Lower lobe of right lung (tissue), 2 donors: ENCODE measurements at regions not wholly inside any gene's neighbourhood (a gene's known extent, or its start where the extent isn't known, plus 50 kb on each side); places are given as distances from the start of the nearest gene placed in this dataset.

Experiments
- ATAC-seq, 2 donors: fragments of 200-7000 bp; cut with Tn5 transposase; one replicate each; pipeline ENCODE4 v1.9.1; 2020 to 2022; ENCODE audit warnings: mild to moderate bottlenecking in 2 of 2, moderate library complexity in 2 of 2
- DNase-seq: peaks from one replicate; pipeline ENCODE4 v3.0.0-alpha.2; 2020
- H3K27ac ChIP-seq: fragments of 200-600 bp; one replicate; pipeline ENCODE4 v1.8.0; 2022
- H3K27me3 ChIP-seq: fragments of 200-600 bp; one replicate; pipeline ENCODE4 v1.8.0; 2022; ENCODE audit warnings: low read depth
- H3K36me3 ChIP-seq: fragments of 200-600 bp; one replicate; pipeline ENCODE4 v1.8.0; 2022; ENCODE audit warnings: mild to moderate bottlenecking
- H3K4me1 ChIP-seq: fragments of 200-600 bp; one replicate; pipeline ENCODE4 v1.8.0; 2022
- H3K4me3 ChIP-seq: fragments of 200-600 bp; one replicate; pipeline ENCODE4 v1.8.0; 2022; ENCODE audit warnings: mild to moderate bottlenecking
- H3K9me3 ChIP-seq: fragments of 200-600 bp; one replicate; pipeline ENCODE4 v1.8.0; 2022
- CTCF ChIP-seq: fragments of 200-600 bp; IDR thresholded peaks from one replicate; pipeline ENCODE4 v1.8.0; 2022; ENCODE audit warnings: antibody characterized with exemption, mild to moderate bottlenecking
- intact Hi-C: fragments of 100-400 bp; cut with DNase I; formaldehyde crosslinking; loops from one replicate; pipeline ENCODE4 v1.11.0; 2022
- donor health status: DM: no; HTN: yes; CAD: no; lungs with severe emphysema.

- TF ChIP-seq CTCF, result peak; percentile 52
- peak in 1 of 2 donors; percentile 35 for ATAC-seq
- H3K27ac ChIP-seq, result no peak overlapping the region
- intact Hi-C loops, result no loop called here
- no peaks in the 10 kb centered on the region for H3K4me1 ChIP-seq
- no peak overlapping the region for H3K4me3 ChIP-seq
- H3K9me3 ChIP-seq, result no peaks in the 10 kb centered on the region
- no peaks in the 10 kb centered on the region for H3K36me3 ChIP-seq
- DNase-seq, result no peak
- no peaks in the 10 kb centered on the region for H3K27me3 ChIP-seq
Measured at GRCh38 chr5:145697251-145697990, 137.7 kb downstream of the PRELID2 start.

- no peaks in the 10 kb centered on the region for H3K4me1 ChIP-seq
- H3K4me3 ChIP-seq, result no peak overlapping the region
- TF ChIP-seq CTCF, result no peak
- H3K9me3 ChIP-seq, result no peaks in the 10 kb centered on the region
- ATAC-seq (peak; percentile 59 to 86), DNase-seq (no peak)
- H3K27ac ChIP-seq, result no peak overlapping the region
- no peaks in the 10 kb centered on the region for H3K36me3 ChIP-seq
- intact Hi-C loops, result no loop called here
- H3K27me3 ChIP-seq, result no peaks in the 10 kb centered on the region
Measured at GRCh38 chr5:145689235-145689634, 145.9 kb downstream of the PRELID2 start.

- Histone ChIP-seq H3K36me3 (no peaks in the 10 kb centered on the region), H3K4me1 (no peaks in the 10 kb centered on the region), H3K9me3 (no peaks in the 10 kb centered on the region), H3K4me3 (no peak overlapping the region), H3K27ac (no peak overlapping the region), H3K27me3 (no peaks in the 10 kb centered on the region)
- DNase-seq (no peak), ATAC-seq (no peak)
- intact Hi-C loops, result no loop called here
- no peak for TF ChIP-seq CTCF
Measured at GRCh38 chr5:145687943-145688342, 147.2 kb downstream of the PRELID2 start.

GRCh38 chr5:145685417-145685816 lies 149.7 kb downstream of the PRELID2 start:
- no peak for ATAC-seq
- intact Hi-C loops, result no loop called here
- no peak for TF ChIP-seq CTCF

GRCh38 chr5:145683431-145683830 lies 151.7 kb downstream of the PRELID2 start:
- Histone ChIP-seq H3K36me3 (no peaks in the 10 kb centered on the region), H3K4me1 (no peaks in the 10 kb centered on the region), H3K27ac (no peak overlapping the region), H3K4me3 (no peak overlapping the region), H3K9me3 (no peaks in the 10 kb centered on the region), H3K27me3 (no peaks in the 10 kb centered on the region)
- TF ChIP-seq CTCF, result no peak
- DNase-seq (no peak), ATAC-seq (no peak)
- intact Hi-C loops, result no loop called here

More at GRCh38 chr5:145685417-145685816, 149.7 kb downstream of the PRELID2 start:
- Histone ChIP-seq H3K9me3 (no peaks in the 10 kb centered on the region), H3K27me3 (no peaks in the 10 kb centered on the region), H3K4me1 (no peaks in the 10 kb centered on the region), H3K27ac (no peak overlapping the region), H3K36me3 (no peaks in the 10 kb centered on the region), H3K4me3 (no peak overlapping the region)
- no peak for DNase-seq
